GM23338 (cell line): ENCODE measurements at regions not wholly inside any gene's neighbourhood (a gene's known extent, or its start where the extent isn't known, plus 50 kb on each side); places are given as distances from the start of the nearest gene placed in this dataset.

Source experiments
- ATAC-seq: fragments of 200-7000 bp; cut with Tn5 transposase; 3 replicates; pipeline ENCODE4 v1.9.1; 2020
- DNase-seq: peaks from one replicate; pipeline ENCODE4 v3.0.0-alpha.2; 2015; ENCODE audit warnings: low spot score
- H2AFZ ChIP-seq: fragments of 200-600 bp; sonication (generic); 2 replicates; pipeline ENCODE4 v1.8.0; 2016; ENCODE audit warnings: antibody characterized with exemption, mild to moderate bottlenecking, moderate library complexity
- H3F3A ChIP-seq: fragments of 200-600 bp; sonication (generic); replicated peaks from 2 replicates; pipeline ENCODE4 v1.8.0; 2017; ENCODE audit warnings: antibody characterized with exemption, mixed run types, low read depth
- H3K27ac ChIP-seq: fragments of 200-600 bp; sonication (generic); 2 replicates; pipeline ENCODE4 v1.6.1; 2016; ENCODE audit warnings: low read depth
- H3K27me3 ChIP-seq: fragments of 200-600 bp; sonication (generic); 2 replicates; pipeline ENCODE4 v1.8.0; 2016; ENCODE audit warnings: mild to moderate bottlenecking, mixed run types, moderate library complexity; ENCODE audit not compliant: insufficient read depth
- H3K36me3 ChIP-seq: fragments of 200-600 bp; sonication (generic); 2 replicates; pipeline ENCODE4 v1.8.0; 2016; ENCODE audit warnings: mild to moderate bottlenecking; ENCODE audit not compliant: insufficient read depth
- H3K4me1 ChIP-seq: fragments of 200-600 bp; sonication (generic); 2 replicates; pipeline ENCODE4 v1.8.0; 2016; ENCODE audit warnings: mild to moderate bottlenecking, moderate library complexity; ENCODE audit not compliant: insufficient read depth
- H3K4me2 ChIP-seq: fragments of 200-600 bp; sonication (generic); 2 replicates; pipeline ENCODE4 v1.7.1; 2017; ENCODE audit warnings: mixed run types
- H3K4me3 ChIP-seq: fragments of 200-600 bp; sonication (generic); 2 replicates; pipeline ENCODE4 v1.6.1; 2016; ENCODE audit warnings: mixed run types
- H3K79me2 ChIP-seq: fragments of 200-600 bp; sonication (generic); replicated peaks from 2 replicates; pipeline ENCODE4 v1.8.0; 2017; ENCODE audit warnings: mild to moderate bottlenecking; ENCODE audit not compliant: insufficient read depth
- H3K9me2 ChIP-seq: fragments of 200-600 bp; sonication (generic); 2 replicates; pipeline ENCODE4 v1.8.0; 2017; ENCODE audit not compliant: insufficient read depth
- H4K20me1 ChIP-seq: fragments of 200-600 bp; sonication (generic); replicated peaks from 2 replicates; pipeline ENCODE4 v1.8.0; 2017; ENCODE audit warnings: mild to moderate bottlenecking; ENCODE audit not compliant: insufficient read depth
- H3K27ac Mint-ChIP-seq: 2 replicates; pipeline ENCODE4 v1.8.0; 2020; ENCODE audit warnings: inconsistent platforms, mild to moderate bottlenecking, moderate library complexity, mixed read lengths
- H3K27me3 Mint-ChIP-seq: 3 replicates; pipeline ENCODE4 v1.8.0; 2022; ENCODE audit warnings: low read depth, mild to moderate bottlenecking, moderate library complexity, mixed read lengths, inconsistent platforms; ENCODE audit not compliant: insufficient read depth, poor library complexity
- H3K36me3 Mint-ChIP-seq: 3 replicates; pipeline ENCODE4 v1.8.0; 2021; ENCODE audit warnings: low read depth, mild to moderate bottlenecking, inconsistent platforms, moderate library complexity, mixed read lengths
- H3K4me1 Mint-ChIP-seq: 3 replicates; pipeline ENCODE4 v1.8.0; 2020; ENCODE audit warnings: mild to moderate bottlenecking, inconsistent platforms, mixed read lengths
- H3K4me3 Mint-ChIP-seq: 3 replicates; pipeline ENCODE4 v1.8.0; 2021; ENCODE audit warnings: moderate library complexity, mild to moderate bottlenecking, inconsistent platforms, mixed read lengths
- H3K9me3 Mint-ChIP-seq: 3 replicates; pipeline ENCODE4 v1.8.0; 2020; ENCODE audit warnings: moderate library complexity, mild to moderate bottlenecking, inconsistent platforms, mixed read lengths
- CREB1 ChIP-seq: fragments of 250-450 bp; sonication (Bioruptor Pico); IDR thresholded peaks from 2 replicates; pipeline ENCODE4 v1.5.0; 2020; ENCODE audit warnings: low read depth, mild to moderate bottlenecking, moderate library complexity
- EZH2 ChIP-seq: fragments of 200-600 bp; sonication (generic); IDR thresholded peaks from one replicate; pipeline ENCODE4 v1.8.0; 2017; ENCODE audit warnings: antibody characterized with exemption, mild to moderate bottlenecking, low read depth; ENCODE audit not compliant: unreplicated experiment
- POLR2AphosphoS5 ChIP-seq: IDR thresholded peaks from 2 replicates; pipeline ENCODE4 v1.6.1; 2016; ENCODE audit warnings: antibody characterized with exemption, low read depth
- STAT1 ChIP-seq: IDR thresholded peaks from one replicate; pipeline ENCODE4 v1.6.1; 2016; ENCODE audit warnings: antibody characterized with exemption; ENCODE audit not compliant: unreplicated experiment
- TF ChIP-seq, protein P1 (sequence below): IDR thresholded peaks from one replicate; pipeline ENCODE4 v1.6.1; 2018; ENCODE audit warnings: antibody characterized with exemption; ENCODE audit not compliant: unreplicated experiment
- TF ChIP-seq, protein P2 (sequence below): fragments of 250-450 bp; sonication (Bioruptor Pico); IDR thresholded peaks from 2 replicates; pipeline ENCODE4 v1.5.0; 2020; ENCODE audit warnings: mild to moderate bottlenecking, moderate library complexity

DNA sequence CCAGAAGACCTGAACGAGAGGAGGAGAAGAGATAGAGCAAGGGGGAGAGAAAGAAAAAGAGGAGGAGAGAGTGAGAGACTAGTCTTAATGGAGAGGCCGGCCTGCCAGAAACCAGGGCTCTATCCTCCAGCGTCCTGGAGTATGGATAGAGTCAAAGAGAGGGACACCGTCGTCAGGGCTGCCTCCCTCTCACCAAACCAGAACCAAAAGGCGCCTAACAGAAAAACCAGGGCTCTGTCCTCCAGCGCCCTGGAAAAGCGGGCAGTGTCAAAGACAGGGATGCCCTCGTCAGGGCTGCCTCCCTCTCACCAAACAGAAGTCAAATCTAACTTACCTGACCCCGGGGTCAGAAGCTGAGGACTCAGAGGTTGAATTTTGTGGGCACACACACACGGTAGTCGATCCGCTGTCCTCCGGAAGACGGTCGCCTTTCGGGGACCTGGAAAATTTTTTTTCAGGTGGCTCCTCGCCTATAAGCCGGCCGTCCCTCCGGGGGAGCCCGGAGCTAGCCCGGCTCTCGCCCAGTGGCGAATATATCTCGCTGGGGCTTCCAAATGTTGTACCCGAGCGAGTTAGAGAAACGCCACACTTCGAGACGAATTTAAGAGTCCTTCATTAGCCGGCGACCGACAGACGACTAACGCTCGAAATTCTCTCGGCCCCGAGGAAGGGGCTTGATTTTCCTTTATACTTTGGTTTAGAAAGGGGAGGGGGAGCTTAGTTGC lies 148.2 kb downstream of the TRIM27 start:
- Histone ChIP-seq H3K27ac (no peak overlapping the region), H3K79me2 (no peaks in the 10 kb centered on the region), H3K36me3 (no peaks in the 10 kb centered on the region), H3K4me1 (peaks cover 64% of the 10 kb centered on the region), H2AFZ (no peak overlapping the region), H3K4me3 (peak overlapping the region; percentile 44), H4K20me1 (peaks cover 27% of the 10 kb centered on the region), H3K4me2 (peak overlapping the region; percentile 71), H3F3A (peaks cover 46% of the 10 kb centered on the region), H3K27me3 (peaks cover 92% of the 10 kb centered on the region), H3K9me2 (no peaks in the 10 kb centered on the region)
- Mint-ChIP-seq H3K27me3 (peaks cover 100% of the 10 kb centered on the region), H3K9me3 (peaks cover 16% of the 10 kb centered on the region; the same call in 2 of the 3 replicates), H3K4me1 (peaks cover 74% of the 10 kb centered on the region), H3K4me3 (peak overlapping the region; percentile 66), H3K27ac (no peak overlapping the region), H3K36me3 (peaks cover 3% of the 10 kb centered on the region; the same call in 2 of the 3 replicates)
- DNase-seq (peak; percentile 56), ATAC-seq (peak; percentile 6)
- peak; percentile 72 for TF ChIP-seq EZH2
- TF ChIP-seq CREB1 (CRISPR knock-in tag) = no peak
- TF ChIP-seq, protein P1, sequence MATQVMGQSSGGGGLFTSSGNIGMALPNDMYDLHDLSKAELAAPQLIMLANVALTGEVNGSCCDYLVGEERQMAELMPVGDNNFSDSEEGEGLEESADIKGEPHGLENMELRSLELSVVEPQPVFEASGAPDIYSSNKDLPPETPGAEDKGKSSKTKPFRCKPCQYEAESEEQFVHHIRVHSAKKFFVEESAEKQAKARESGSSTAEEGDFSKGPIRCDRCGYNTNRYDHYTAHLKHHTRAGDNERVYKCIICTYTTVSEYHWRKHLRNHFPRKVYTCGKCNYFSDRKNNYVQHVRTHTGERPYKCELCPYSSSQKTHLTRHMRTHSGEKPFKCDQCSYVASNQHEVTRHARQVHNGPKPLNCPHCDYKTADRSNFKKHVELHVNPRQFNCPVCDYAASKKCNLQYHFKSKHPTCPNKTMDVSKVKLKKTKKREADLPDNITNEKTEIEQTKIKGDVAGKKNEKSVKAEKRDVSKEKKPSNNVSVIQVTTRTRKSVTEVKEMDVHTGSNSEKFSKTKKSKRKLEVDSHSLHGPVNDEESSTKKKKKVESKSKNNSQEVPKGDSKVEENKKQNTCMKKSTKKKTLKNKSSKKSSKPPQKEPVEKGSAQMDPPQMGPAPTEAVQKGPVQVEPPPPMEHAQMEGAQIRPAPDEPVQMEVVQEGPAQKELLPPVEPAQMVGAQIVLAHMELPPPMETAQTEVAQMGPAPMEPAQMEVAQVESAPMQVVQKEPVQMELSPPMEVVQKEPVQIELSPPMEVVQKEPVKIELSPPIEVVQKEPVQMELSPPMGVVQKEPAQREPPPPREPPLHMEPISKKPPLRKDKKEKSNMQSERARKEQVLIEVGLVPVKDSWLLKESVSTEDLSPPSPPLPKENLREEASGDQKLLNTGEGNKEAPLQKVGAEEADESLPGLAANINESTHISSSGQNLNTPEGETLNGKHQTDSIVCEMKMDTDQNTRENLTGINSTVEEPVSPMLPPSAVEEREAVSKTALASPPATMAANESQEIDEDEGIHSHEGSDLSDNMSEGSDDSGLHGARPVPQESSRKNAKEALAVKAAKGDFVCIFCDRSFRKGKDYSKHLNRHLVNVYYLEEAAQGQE = no peak
- no peak for TF ChIP-seq STAT1

DNA sequence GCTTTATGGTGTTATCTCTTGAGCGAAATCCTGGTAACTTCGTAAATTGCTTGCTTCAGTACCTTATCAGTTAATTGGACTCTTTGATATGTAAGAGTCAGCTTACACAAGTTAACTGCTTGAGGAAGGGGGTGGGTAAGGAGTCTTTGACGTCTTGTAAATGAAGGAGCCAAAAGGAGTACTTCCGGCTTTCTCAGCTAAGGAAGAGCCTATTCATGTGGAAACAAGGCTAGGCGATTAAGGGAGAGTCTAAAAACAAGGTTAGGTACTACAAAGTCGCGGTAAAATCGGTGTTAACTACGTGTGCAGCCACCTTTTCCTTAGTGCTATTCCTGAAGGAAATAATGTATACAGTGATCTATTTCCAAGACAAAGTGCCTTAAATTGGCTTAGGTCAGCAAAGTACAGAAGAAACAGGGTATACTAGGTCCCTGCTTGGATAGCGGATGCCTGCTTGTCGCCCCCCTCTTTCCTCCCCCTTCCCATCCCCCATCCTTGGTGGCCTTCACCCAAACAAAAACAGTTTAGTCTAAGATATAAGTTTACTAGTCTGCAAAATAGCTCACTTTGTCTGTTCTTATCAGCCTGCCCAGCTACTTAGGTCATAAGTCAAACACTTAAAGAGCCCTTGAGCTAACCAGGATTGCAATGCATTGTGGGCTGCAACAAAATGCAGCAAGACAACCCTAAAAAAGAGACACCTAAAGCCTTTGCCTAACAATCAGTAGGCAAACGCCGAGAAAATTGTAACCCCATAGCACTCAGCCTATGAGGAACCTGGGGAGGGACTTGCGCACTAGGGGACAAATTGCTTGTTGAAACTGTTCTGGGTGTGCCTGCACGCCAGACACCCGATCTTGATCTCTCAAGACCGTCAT lies 147.3 kb downstream of the TRIM27 start:
- H3K4me3 ChIP-seq = peak overlapping the region; percentile 44
- H3K36me3 ChIP-seq = no peaks in the 10 kb centered on the region
- peaks cover 24% of the 10 kb centered on the region for H4K20me1 ChIP-seq
- DNase-seq = peak; percentile 95
- no peaks in the 10 kb centered on the region for H3K79me2 ChIP-seq
- H3K36me3 Mint-ChIP-seq = peaks cover 3% of the 10 kb centered on the region; the same call in 2 of the 3 replicates
- peaks cover 46% of the 10 kb centered on the region for H3F3A ChIP-seq
- no peak overlapping the region for H3K27ac Mint-ChIP-seq
- peak overlapping the region; percentile 71 for H3K4me2 ChIP-seq
- H3K4me1 ChIP-seq = peaks cover 66% of the 10 kb centered on the region
- peak; percentile 60 for ATAC-seq
- H2AFZ ChIP-seq = no peak overlapping the region
- H3K4me1 Mint-ChIP-seq = peaks cover 72% of the 10 kb centered on the region
- no peak overlapping the region for H3K27ac ChIP-seq
- H3K9me2 ChIP-seq = no peaks in the 10 kb centered on the region
- peaks cover 20% of the 10 kb centered on the region for H3K9me3 Mint-ChIP-seq
- H3K4me3 Mint-ChIP-seq = peak overlapping the region; percentile 66
- H3K27me3 Mint-ChIP-seq = peaks cover 99% of the 10 kb centered on the region
- H3K27me3 ChIP-seq = peaks cover 92% of the 10 kb centered on the region
- TF ChIP-seq CREB1 (CRISPR knock-in tag) = peak; percentile 55; the same call in 1 of the 2 replicates
- no peak for TF ChIP-seq POLR2AphosphoS5
- no peak for TF ChIP-seq STAT1
- TF ChIP-seq, protein P2, sequence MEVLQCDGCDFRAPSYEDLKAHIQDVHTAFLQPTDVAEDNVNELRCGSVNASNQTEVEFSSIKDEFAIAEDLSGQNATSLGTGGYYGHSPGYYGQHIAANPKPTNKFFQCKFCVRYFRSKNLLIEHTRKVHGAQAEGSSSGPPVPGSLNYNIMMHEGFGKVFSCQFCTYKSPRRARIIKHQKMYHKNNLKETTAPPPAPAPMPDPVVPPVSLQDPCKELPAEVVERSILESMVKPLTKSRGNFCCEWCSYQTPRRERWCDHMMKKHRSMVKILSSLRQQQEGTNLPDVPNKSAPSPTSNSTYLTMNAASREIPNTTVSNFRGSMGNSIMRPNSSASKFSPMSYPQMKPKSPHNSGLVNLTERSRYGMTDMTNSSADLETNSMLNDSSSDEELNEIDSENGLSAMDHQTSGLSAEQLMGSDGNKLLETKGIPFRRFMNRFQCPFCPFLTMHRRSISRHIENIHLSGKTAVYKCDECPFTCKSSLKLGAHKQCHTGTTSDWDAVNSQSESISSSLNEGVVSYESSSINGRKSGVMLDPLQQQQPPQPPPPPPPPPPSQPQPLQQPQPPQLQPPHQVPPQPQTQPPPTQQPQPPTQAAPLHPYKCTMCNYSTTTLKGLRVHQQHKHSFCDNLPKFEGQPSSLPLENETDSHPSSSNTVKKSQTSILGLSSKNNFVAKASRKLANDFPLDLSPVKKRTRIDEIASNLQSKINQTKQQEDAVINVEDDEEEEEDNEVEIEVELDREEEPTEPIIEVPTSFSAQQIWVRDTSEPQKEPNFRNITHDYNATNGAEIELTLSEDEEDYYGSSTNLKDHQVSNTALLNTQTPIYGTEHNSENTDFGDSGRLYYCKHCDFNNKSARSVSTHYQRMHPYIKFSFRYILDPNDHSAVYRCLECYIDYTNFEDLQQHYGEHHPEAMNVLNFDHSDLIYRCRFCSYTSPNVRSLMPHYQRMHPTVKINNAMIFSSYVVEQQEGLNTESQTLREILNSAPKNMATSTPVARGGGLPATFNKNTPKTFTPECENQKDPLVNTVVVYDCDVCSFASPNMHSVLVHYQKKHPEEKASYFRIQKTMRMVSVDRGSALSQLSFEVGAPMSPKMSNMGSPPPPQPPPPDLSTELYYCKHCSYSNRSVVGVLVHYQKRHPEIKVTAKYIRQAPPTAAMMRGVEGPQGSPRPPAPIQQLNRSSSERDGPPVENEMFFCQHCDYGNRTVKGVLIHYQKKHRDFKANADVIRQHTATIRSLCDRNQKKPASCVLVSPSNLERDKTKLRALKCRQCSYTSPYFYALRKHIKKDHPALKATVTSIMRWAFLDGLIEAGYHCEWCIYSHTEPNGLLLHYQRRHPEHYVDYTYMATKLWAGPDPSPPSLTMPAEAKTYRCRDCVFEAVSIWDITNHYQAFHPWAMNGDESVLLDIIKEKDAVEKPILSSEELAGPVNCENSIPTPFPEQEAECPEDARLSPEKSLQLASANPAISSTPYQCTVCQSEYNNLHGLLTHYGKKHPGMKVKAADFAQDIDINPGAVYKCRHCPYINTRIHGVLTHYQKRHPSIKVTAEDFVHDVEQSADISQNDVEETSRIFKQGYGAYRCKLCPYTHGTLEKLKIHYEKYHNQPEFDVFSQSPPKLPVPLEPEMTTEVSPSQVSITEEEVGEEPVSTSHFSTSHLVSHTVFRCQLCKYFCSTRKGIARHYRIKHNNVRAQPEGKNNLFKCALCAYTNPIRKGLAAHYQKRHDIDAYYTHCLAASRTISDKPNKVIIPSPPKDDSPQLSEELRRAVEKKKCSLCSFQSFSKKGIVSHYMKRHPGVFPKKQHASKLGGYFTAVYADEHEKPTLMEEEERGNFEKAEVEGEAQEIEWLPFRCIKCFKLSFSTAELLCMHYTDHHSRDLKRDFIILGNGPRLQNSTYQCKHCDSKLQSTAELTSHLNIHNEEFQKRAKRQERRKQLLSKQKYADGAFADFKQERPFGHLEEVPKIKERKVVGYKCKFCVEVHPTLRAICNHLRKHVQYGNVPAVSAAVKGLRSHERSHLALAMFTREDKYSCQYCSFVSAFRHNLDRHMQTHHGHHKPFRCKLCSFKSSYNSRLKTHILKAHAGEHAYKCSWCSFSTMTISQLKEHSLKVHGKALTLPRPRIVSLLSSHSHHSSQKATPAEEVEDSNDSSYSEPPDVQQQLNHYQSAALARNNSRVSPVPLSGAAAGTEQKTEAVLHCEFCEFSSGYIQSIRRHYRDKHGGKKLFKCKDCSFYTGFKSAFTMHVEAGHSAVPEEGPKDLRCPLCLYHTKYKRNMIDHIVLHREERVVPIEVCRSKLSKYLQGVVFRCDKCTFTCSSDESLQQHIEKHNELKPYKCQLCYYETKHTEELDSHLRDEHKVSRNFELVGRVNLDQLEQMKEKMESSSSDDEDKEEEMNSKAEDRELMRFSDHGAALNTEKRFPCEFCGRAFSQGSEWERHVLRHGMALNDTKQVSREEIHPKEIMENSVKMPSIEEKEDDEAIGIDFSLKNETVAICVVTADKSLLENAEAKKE (CRISPR knock-in tag) = no peak
- no peak for TF ChIP-seq EZH2
